Body of pancreas (tissue), 4 donors: ENCODE measurements at regions not wholly inside any gene's neighbourhood (a gene's known extent, or its start where the extent isn't known, plus 50 kb on each side); places are given as distances from the start of the nearest gene placed in this dataset.

Experiments used
- POLR2A ChIP-seq, 3 donors: fragments of 450-650 bp; IDR thresholded peaks; one replicate each; pipeline ENCODE4 v1.6.1; 2016; ENCODE audit warnings: antibody characterized with exemption in 3 of 3, mild to moderate bottlenecking in 2 of 3
- TF ChIP-seq, protein P1 (sequence below), 7 experiments: fragments of 450-650 bp in 4 of 7; fragments of 200-600 bp in 3 of 7; sonication (generic) in 3 of 7; IDR thresholded peaks; one replicate each; pipeline ENCODE4 v1.5.1; 2016 to 2019; ENCODE audit warnings: antibody characterized with exemption in 7 of 7

DNA sequence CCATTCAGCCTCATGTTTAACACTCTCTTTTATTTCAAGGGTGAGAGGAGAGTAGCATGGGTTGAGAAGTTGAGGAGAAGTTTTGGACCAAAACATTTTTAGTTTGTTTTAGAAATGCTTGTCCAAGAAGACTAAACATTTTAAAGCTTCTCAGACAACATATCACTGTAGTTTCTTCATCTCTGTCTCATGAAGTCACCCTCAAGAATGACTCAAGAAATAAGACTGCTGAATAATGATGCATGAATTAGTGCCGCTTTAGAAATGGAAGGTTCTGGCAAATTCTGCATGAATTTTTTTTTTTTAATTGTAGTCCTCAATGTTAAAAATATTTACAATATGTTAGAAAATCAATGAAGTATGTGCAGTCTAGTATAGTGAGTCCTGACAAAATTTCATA lies 422.7 kb upstream of the ARGLU1 start:
- TF ChIP-seq, protein P1, sequence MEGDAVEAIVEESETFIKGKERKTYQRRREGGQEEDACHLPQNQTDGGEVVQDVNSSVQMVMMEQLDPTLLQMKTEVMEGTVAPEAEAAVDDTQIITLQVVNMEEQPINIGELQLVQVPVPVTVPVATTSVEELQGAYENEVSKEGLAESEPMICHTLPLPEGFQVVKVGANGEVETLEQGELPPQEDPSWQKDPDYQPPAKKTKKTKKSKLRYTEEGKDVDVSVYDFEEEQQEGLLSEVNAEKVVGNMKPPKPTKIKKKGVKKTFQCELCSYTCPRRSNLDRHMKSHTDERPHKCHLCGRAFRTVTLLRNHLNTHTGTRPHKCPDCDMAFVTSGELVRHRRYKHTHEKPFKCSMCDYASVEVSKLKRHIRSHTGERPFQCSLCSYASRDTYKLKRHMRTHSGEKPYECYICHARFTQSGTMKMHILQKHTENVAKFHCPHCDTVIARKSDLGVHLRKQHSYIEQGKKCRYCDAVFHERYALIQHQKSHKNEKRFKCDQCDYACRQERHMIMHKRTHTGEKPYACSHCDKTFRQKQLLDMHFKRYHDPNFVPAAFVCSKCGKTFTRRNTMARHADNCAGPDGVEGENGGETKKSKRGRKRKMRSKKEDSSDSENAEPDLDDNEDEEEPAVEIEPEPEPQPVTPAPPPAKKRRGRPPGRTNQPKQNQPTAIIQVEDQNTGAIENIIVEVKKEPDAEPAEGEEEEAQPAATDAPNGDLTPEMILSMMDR (IDR thresholded peaks at IDR 0.05) = no peak
- no peak for TF ChIP-seq POLR2A (IDR thresholded peaks at IDR 0.05)
